ENCODE measurements at regions not wholly inside any gene's neighbourhood (a gene's known extent, or its start where the extent isn't known, plus 50 kb on each side); places are given as distances from the start of the nearest gene placed in this dataset.

DNA sequence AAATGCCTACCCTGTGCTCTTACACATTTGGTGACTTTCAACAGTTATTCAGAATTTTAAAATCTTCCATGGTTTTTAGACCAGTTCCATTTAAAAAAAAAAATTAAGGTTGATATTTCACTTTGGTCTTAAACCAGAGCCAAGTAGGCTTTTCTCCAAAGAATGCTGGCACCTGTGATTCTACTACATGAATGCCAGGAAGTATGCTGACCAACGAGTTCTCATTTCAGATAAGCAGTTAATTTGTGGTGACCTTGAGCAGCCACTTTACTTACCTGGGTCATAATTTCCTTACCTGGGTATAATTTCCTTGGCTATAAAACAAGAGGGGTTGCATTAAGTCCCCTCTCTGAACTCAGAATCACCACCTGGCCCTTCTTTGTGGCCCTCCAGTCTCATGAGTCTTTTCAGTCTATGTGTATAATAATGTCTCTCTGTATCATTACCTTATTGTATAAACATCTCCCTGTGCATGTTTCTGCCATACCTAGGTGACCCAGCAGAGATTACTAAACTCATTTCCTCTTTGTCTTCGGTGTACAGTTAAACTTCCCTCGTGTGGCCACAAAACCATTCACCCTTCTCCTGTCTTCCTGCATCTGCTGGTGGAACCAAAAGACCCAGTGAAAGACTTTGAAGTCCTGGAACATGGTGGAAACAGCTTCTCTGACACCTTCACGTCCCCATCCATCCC lies 139.1 kb upstream of the DPT start:
- no peak for DNase-seq (ENCODE audit: low spot score)

DNA sequence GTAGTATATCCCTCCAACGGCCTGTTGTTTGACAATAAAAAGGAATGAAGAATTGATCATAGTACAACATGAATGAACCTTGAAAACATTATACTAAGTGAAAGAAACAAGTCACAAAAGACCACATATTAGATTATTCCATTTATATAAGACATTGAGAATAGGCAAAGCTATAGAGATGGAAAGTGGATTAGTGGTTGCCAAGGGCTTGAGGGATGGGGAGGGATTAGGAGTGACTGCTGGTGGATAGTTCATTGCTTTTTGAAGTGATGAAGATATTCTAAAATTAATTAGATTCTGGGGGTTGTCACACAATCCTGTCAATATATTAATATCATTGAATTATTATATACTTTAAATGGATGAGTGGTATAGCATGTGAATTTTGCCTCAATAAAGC lies 142.5 kb upstream of the DPT start:
- no peak for DNase-seq (ENCODE audit: low spot score)

DNA sequence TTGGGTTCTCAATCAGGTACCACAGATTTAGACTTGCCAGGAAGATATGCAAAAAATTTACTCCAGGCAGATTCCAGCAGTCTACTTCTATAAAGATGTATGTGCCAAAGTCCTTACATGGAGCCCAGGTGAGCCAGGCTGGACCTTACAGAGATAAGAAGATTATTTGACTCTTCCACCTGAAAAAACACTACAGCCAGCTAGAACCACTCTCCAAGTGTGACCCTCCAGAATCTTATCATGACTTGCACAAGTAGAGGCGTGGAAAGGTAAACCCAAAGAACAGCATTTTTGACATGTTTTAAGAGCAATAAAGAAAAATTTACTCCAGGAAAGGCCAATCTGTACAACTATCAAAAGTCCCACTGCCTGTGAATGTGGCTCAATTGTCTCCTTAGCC lies 146.8 kb upstream of the DPT start:
- DNase-seq (ENCODE audit: low spot score), result no peak

DNA sequence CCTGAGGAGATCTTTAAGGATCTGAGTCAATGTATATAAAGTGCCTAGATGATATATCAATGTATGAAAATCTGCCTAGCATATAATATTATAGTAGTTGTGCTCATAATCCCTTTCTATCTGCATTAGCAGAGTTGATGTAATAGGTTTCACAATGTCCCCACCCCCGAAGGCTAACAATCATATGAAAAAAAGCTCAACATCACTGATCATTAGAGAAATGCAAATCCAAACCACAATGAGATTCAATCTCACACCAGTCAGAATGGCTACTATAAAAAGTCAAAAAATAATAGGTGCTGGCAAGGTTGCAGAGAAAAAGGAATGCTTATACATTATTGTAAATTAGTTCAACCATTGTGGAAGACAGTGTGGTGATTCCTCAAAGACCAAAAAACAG lies 147.8 kb upstream of the DPT start:
- DNase-seq (ENCODE audit: low spot score), result no peak

DNA sequence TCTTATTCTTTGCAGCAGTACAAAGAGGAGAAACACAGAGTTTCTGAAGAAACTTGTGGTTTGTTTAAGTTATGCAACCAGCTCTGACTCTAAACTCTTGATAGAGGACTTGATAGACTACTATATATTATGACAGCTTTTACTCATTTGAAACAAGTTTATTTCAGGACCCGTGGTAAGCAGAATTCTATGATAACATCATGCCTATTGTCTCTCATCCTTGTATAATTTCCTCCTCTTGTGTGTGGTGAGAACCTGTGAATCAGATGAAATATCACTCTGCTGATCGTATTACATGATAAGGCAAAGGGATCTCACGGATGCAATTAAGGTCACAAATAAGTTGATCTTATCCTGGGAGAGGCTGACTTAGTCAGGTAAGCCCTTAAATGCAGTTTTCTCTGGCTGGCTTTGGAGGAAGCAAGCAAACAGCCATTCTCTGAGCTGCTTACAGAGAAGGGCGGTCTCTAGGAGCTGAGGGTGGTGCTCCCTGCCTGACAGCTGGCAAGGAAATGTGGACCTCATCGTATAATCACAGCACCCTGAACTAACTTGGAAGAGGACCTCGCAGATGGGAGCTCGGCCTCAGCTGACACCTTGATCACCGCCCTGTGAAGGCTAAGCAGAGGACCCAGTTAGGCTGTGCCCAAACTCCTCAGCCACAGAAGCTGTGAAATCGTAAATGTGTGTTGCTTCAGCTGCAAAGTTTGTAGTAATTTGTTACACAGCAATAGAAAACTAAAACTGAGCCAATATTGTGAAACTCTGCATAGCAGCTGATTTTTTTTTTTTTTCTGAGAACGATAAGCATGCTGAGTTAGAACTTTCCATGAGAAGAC lies 151.1 kb upstream of the DPT start:
- no peak for DNase-seq (ENCODE audit: low spot score)

DNA sequence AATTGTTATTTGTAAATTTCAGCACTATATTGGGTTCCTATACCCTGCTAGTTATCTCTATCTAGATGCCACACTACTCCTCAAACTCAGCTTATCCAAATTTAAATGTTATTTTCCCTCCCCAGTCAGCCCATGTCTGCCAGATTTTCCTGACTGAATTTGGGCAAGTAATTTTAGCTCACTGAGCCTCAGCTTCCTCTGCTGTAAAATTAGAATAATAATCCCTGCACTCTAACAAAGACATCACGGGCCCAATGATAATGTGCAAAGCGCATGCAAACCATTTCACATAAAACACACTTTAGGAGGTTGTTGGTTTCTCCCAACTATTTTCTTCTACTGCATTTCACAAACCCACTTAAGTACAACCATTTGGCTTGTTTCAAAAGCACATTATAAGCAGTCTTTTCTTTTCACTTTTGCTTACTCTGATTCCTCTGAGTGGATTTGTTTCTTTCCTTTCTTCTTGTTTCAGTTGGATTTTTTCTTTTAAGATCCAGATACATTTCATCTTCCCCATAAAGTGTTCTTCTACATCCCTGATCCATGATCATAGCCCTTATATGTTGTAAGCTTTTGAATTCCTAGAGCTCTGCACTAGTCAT lies 152.8 kb upstream of the DPT start:
- no peak for DNase-seq (ENCODE audit: low spot score)

DNA sequence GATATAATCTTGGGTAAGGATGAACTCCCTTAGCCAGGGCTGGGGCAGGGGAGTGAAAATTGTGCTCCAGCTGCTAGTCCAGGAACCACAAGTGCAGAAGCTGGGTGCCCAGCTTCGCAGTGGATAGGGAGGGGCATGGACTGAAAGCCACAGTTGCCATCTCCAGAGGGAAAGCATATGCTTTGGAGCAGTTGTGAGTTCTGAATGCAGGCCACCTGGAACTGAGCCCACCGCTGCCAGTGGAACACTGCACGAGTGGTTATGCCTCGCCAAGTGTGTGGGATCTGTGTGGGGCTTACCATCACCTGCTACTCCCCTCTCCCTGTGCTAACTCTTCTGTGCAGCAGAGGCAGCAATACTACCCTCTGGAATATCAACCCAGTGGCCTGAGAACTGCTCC lies 158.4 kb upstream of the DPT start:
- DNase-seq (ENCODE audit: low spot score), result no peak

DNA sequence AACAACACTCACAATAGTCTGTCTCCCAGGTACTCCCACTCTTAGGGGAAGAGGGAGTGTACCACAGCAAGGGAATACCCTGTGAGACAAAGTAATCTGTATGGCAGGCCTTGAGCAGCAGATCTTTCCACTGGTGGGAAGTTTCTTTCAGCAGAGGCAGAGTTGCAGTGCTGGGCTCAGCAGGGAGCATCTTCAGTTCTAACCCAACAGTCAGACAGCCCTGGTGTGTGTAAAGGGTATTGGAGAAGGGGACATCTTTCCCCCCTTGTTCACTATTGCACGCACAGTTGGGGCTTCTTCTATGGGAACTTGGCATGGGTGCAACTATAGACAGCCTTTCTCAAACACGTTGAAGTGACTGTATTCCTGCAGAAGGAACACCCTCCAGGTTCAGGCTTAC lies 159.4 kb upstream of the DPT start:
- DNase-seq (ENCODE audit: low spot score), result no peak

DNA sequence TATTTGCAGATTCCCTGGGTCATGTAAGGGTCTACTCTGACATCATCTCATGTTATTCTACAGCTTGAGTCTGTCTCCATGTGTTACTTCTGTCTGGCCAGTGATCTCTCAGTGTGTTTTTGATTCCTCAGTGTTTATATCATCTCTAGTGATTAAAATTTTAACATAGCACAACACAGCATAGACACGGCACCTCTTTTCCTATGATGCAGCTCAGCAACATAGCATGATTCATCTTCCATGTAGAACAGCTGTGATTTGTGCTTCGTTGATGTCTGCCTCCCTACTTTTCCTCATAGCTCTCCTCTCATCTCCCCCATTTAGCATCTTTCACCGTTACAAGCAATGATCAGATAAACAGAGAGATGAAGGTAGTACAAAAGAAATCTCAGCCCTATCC lies 163.9 kb upstream of the DPT start:
- no peak for DNase-seq (ENCODE audit: low spot score)

DNA sequence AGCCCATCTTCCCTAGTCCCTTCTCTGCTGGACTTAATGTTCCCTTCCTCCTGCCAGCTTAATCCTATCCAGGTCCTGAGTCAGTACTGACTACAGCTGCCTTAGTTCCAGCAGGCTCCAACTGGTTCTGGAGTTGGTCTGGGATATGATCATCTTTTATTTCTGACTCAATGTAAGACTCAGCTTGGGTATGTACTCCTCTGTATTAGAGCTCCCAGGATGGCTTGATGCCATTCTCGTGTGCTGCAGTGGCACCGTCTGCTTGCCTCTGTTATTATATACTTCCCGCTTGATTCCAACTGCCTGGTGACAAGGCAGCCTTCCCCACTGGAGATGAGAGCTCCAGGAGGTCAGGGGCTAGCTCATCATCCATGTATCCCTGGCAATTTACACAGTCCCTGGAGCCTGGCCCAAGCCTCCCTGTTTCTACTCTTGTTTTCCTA lies 164.4 kb upstream of the DPT start:
- DNase-seq (ENCODE audit: low spot score), result peak; percentile 18

DNA sequence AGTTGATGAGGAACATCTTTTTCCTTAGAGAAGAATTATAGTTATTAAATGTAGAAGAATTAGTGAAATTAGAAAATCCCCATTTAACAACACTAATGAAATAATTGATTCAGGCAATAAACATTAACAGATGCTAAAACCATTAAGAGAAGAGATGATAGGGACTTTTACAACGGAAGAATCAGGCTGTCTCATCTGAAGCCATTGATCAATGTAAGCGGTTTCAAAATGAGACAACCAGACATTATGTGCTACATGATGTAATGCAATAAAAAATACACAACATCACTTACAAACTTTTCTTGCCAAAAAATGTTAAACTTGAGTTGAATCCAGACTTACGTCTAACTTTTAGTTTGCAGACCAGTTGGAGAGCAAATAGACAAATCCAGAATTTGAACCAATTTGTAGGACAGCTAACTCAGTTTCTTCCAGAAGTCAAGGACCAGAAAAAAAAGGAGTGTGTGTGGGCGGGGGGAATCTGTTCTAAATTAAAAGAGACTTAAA lies 165.4 kb upstream of the DPT start:
- DNase-seq (ENCODE audit: low spot score), result no peak

DNA sequence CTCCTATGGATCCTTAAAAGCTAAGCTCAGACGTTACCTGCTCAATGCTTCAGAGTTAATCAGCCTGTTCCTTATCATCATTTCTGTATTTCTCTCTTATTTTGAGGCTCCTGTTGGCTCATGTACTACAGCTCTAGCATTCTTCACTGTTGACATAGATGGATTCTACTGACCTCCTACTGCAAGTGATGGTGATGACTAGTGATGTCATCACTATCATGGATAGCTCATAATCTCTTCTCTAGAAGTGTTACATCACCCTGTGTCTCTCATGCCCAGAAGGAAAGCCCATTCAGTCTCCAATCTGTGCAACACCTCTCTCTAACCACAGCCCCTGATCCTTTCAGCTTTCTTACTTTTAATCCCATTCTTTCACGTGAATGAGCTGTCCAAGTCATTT lies 168.2 kb upstream of the DPT start:
- DNase-seq (ENCODE audit: low spot score), result no peak

DNA sequence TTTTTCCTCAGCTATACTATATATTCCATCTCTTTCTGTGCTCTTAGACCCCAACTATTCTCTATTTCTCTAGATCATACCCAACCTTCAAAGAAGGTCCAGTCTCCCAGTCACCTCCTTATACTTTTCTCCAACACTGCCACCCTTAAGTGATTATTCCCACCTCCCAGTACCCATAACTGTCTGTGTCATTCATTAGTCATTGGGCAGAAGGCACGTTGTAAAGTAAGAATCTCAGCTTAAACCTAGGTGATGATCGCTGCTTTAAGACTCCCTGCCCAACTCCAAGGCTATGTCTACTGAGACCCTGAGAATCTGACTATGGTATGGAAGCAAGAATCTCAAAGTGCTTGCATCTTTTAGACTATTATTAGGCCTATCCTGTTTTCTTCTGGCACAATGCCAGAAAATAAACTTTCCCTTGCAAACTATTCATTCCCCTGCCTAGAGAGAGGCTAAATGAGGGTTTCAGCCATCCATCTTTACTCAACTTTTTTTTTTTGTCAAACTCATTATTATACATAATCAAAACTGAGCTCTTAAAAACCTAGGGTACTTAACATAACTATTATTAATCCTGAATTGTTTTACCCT lies 174.3 kb upstream of the DPT start:
- no peak for DNase-seq (ENCODE audit: low spot score)

DNA sequence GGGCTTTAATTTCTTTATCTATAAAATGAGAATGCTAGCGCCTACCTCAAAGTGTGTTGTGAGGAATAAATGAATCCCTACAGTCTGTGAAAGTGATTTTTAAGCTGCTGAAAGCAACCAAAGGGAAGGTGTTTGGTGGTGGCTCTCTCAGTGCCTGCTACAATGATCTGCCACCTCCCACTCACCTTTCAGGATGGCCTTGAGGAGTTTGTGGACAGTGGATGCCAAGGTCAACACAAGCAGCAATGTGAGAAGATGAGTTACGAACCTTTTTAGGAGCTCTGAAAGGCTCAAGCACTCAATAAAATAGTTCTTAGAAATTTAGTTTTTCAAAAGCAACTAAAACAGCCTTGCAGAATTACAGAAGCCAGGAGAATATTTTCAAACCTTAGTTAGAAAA lies 176.6 kb upstream of the DPT start:
- DNase-seq (ENCODE audit: low spot score), result no peak

DNA sequence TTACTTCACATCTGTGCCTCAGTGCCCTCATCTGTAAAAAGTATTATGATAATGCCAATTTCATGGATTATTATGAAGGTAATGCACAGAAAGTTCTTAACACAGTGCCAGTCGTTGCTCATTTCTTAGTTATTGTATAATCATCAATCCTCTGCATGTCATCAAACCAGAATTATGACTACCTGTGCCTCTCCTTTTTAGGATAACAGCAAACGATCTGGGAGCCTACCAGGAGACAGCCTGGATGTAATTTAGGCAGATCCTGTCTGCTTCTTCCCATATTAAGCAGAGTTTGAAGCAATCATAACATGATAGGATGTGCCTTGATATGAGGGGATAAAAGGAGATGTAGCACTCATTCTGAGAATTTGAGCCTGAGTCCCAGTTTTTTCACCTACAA lies 177.4 kb upstream of the DPT start:
- no peak for DNase-seq (ENCODE audit: low spot score)

DNA sequence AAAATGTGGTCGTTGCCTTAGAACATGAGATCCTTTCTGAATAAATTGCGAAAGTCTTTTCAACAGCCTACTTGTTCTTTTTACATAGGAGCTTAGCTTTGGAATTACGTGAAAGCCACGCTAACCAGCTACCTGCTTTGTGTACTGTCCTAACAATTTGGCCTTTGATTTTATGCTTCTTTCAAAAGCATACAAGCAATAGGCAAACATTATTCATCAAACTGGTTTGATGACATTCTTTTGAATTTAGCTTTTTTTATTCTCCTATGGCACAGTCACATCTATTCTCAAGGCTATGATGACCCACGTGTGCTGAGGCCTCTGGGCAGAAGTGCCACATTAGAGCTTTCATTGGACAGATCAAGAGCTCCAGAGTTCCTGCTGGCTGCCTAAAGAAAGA lies 178.0 kb upstream of the DPT start:
- DNase-seq (ENCODE audit: low spot score), result no peak

DNA sequence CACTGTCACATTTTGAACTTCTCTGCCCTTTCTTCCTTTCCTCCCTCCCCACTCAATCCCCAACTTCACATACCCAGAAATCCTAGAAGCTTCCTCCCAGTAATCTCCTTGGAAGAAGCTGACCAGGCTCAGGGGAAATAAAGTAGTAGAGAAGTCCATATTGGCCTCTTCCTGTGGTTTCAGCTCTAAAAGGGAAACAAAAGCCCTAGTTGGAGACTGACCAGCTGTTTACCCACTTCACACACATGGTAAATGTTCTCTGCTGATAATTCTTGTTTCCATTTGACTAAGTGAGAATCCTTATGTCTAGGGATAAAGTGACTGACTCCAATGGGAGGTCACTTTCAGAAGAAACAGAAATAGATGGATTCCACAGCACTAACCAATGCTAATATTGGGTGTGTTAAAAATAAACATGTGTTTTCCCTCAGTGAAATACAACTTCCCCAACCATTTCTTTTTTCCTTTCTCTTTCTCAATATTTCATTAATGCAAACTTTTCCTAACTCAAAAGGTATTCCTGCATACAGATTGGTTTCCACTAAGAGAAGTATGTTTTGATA lies 178.9 kb upstream of the DPT start:
- peak; percentile 56 for DNase-seq (ENCODE audit: low spot score)

DNA sequence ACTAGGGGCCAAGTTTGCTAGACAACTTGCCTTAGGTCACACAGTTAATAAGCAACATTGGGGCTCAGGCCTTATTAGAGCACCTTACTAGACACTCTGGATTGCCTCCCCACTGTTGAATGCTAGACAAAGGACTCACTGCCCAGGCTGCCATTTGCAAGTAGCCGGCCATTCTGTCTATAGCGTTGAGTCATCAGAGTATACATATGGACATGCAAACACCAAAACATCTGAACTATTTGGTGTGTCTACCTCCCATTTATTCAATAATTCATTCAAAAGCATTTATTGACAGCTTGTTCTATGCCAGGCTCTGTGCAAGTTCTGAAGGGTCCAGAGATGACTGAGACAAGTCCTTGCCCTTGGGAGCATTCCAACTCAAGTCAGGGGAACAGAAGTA lies 181.4 kb upstream of the DPT start:
- no peak for DNase-seq (ENCODE audit: low spot score)

DNA sequence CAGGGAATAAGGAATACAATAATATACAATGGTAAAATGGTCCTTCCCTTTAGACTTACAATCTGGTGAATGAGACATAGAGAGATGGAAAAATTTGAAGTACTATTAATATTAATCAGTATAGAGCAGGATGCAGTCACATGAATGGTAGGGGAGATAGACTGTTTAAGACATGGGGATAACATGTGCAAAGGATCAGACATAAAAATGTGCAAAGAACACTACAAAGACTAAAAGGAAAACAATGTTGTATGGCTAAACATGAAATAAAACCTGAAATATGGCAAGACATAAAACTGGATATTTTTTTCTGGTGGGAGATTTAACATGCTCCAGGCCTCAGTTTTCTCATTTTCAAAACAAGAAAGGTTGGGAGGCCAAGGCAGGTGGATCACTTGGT lies 182.4 kb upstream of the DPT start:
- DNase-seq (ENCODE audit: low spot score), result no peak

DNA sequence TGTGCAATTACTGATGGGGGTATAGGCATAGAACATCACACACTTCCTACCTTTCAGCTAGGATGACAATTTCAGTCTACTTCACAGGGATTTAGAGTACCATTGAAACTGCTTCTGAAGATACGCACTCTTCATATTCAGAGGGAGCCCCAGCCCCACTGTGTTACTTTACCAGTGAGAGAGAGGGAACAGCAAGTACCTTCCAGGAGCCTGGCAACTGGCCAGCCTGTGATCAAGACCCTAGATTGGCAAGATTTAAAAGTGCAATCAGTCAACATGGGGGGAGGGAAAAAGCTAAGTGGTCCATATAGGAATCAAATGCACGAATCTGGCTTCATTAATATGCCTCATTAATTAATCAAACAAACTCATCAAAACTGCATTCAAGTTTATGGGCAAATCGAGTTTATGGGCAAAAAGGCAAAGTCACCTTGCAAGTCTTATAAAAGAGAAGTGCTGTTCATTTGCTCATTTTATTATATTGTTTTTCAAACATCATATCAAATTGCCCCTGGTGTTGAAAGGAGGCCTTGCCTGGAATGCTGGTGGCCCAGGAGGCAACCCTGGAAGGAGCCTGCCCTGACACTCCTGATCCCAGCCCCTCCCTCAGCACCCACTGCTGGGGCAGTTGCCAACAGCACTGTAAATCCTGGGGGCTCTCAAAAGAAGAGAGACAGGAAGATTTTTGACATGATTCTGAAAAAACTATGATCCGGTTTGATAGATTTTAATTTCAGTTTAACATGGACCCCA lies 184.9 kb upstream of the DPT start:
- no peak for DNase-seq (ENCODE audit: low spot score)

DNA sequence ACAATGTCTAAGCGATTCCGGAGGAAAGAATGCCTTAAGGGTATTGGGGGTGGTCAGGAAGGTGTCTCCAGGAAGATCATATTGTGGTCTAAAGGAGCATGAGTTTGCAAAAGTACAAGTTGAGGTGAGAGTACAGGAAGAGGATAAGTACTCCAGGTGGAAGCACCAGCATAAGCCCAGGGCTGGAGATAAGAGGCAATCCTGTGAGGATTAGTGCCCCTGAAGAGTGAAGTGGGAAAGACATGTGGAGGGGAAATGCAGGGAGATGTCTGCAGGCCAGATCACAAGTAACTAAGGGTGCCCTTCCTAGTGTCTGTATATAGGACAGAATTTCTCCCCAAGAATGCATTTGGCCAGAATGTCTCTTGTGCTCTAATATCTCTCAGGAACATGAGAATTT lies 188.3 kb upstream of the DPT start:
- DNase-seq (ENCODE audit: low spot score), result no peak

DNA sequence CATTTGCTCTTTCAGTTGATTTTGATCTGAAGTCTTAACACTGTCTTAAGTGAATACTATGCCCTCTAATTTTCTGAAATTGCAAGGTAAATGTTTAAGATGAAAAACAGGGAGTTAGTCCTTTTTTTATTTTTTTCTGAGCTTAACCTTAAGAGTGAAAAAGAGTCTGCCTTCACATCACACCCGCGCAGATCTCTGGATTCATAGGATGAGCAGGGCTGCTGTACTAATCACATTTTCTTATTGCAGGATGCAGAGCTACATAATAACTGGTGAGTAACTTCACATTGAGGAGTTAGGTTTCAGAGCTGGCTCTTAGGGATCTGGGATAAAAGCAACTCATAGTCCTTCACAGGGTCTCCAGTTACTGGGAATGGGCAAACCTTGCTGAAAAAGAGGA lies 188.7 kb upstream of the ATP1B1 start:
- no peak for DNase-seq (ENCODE audit: low spot score)

Data from pons (tissue), 1 donor.